IPS DF 6.9 (cell line): ENCODE measurements at regions not wholly inside any gene's neighbourhood (a gene's known extent, or its start where the extent isn't known, plus 50 kb on each side); places are given as distances from the start of the nearest gene placed in this dataset.
"Not testable (repeated sequence)": the region's sequence is repeated elsewhere in the genome, so short reads cannot be mapped to it uniquely, and the experiment has no call there.

Source experiments
- DNase-seq: peaks from one replicate; pipeline ENCODE4 v3.0.0-alpha.2; 2013; ENCODE audit warnings: low read depth, low spot score
- H3K27ac ChIP-seq: one replicate; pipeline ENCODE4 v1.5.1; 2013; ENCODE audit warnings: low read length, control low read depth
- H3K27me3 ChIP-seq: 2 replicates; pipeline ENCODE4 v1.6.1; 2013; ENCODE audit warnings: mild to moderate bottlenecking, low read length; ENCODE audit not compliant: control insufficient read depth, insufficient read depth
- H3K36me3 ChIP-seq: 2 replicates; pipeline ENCODE4 v1.6.1; 2013; ENCODE audit warnings: low read length; ENCODE audit not compliant: control insufficient read depth, insufficient read depth
- H3K4me1 ChIP-seq: 2 replicates; pipeline ENCODE4 v1.6.1; 2013; ENCODE audit warnings: low read length; ENCODE audit not compliant: control insufficient read depth, insufficient read depth
- H3K4me3 ChIP-seq: 2 replicates; pipeline ENCODE4 v1.5.1; 2013; ENCODE audit warnings: mild to moderate bottlenecking, low read length
- H3K9me3 ChIP-seq: 2 replicates; pipeline ENCODE4 v1.6.1; 2013; ENCODE audit warnings: low read length, inconsistent platforms; ENCODE audit not compliant: control insufficient read depth, insufficient read depth
- WGBS: extraction: QIAGEN DNeasy Blood & Tissue Kit; methylation state at CpG from one replicate; pipeline ENCODE4 v1.1.7; 2013; ENCODE audit warnings: mixed read lengths, missing lambda C conversion rate; ENCODE audit not compliant: insufficient read length, insufficient coverage; 5-methylcytosine and 5-hydroxymethylcytosine counted together

- H3K36me3 ChIP-seq, DNase-seq, H3K4me1 ChIP-seq, H3K27ac ChIP-seq, H3K27me3 ChIP-seq, H3K9me3 ChIP-seq: not testable (repeated sequence)
- H3K4me3 ChIP-seq = peak overlapping the region; percentile 60; the same call in 1 of the 2 replicates
- WGBS = no CpG with 5 or more reads among the region's 22 CpGs
These were observed 95.6 kb downstream of the GPX5 start for GRCh38 chr6:28621268-28621667.

GRCh38 chr6:28623242-28623641, 97.6 kb downstream of the GPX5 start:
- not testable (repeated sequence) for DNase-seq, H3K4me1 ChIP-seq, H3K27ac ChIP-seq, H3K9me3 ChIP-seq, H3K4me3 ChIP-seq, H3K27me3 ChIP-seq, H3K36me3 ChIP-seq
- no CpG with 5 or more reads among the region's 3 CpGs for WGBS

GRCh38 chr6:28626386-28626785, 100.7 kb downstream of the GPX5 start:
- no CpG with 5 or more reads among the region's 2 CpGs for WGBS
- H3K27me3 ChIP-seq, H3K4me3 ChIP-seq, H3K4me1 ChIP-seq, H3K27ac ChIP-seq, H3K36me3 ChIP-seq, H3K9me3 ChIP-seq, DNase-seq: not testable (repeated sequence)

- no peak overlapping the region for H3K27ac ChIP-seq
- H3K4me1 ChIP-seq = no peaks in the 10 kb centered on the region
- no CpG with 5 or more reads among the region's 5 CpGs for WGBS
- no peaks in the 10 kb centered on the region for H3K9me3 ChIP-seq
- DNase-seq = no peak
- no peak overlapping the region for H3K4me3 ChIP-seq
- no peaks in the 10 kb centered on the region for H3K36me3 ChIP-seq
- peaks cover 3% of the 10 kb centered on the region for H3K27me3 ChIP-seq
These were observed 106.7 kb downstream of the GPX5 start for GRCh38 chr6:28632326-28632851.

- no CpG with 5 or more reads among the region's 28 CpGs for WGBS
- no peak for DNase-seq
- Histone ChIP-seq H3K4me1 (no peaks in the 10 kb centered on the region), H3K27ac (no peak overlapping the region), H3K36me3 (no peaks in the 10 kb centered on the region), H3K27me3 (peaks cover 3% of the 10 kb centered on the region), H3K9me3 (no peaks in the 10 kb centered on the region), H3K4me3 (0 out of 2 replicates have a peak overlapping the region, but pooled peaks have one; percentile 12)
These were observed 107.9 kb downstream of the GPX5 start for GRCh38 chr6:28633445-28634215.

- Histone ChIP-seq H3K27me3 (peaks cover 3% of the 10 kb centered on the region), H3K4me1 (no peaks in the 10 kb centered on the region), H3K27ac (no peak overlapping the region), H3K36me3 (no peaks in the 10 kb centered on the region), H3K9me3 (no peaks in the 10 kb centered on the region), H3K4me3 (peak overlapping the region; percentile 76; the same call in 1 of the 2 replicates)
- WGBS = no CpG with 5 or more reads among the region's 4 CpGs
- no peak for DNase-seq
These were observed 108.7 kb downstream of the GPX5 start for GRCh38 chr6:28634411-28634760.

GRCh38 chr6:28634761-28635546, 109.3 kb downstream of the GPX5 start:
- Histone ChIP-seq H3K27me3 (peaks cover 3% of the 10 kb centered on the region), H3K4me1 (no peaks in the 10 kb centered on the region), H3K36me3 (no peaks in the 10 kb centered on the region), H3K4me3 (peak overlapping the region; percentile 76; the same call in 1 of the 2 replicates), H3K9me3 (no peaks in the 10 kb centered on the region), H3K27ac (no peak overlapping the region)
- WGBS = no CpG with 5 or more reads among the region's 48 CpGs
- no peak for DNase-seq

- Histone ChIP-seq H3K4me3 (peak overlapping the region; percentile 76; the same call in 1 of the 2 replicates), H3K27ac (no peak overlapping the region), H3K36me3 (no peaks in the 10 kb centered on the region), H3K4me1 (no peaks in the 10 kb centered on the region), H3K9me3 (no peaks in the 10 kb centered on the region), H3K27me3 (peaks cover 3% of the 10 kb centered on the region)
- WGBS = no CpG with 5 or more reads among the region's 20 CpGs
- DNase-seq = no peak
These were observed 110.0 kb downstream of the GPX5 start for GRCh38 chr6:28635547-28636158.

- Histone ChIP-seq H3K4me3 (no peak overlapping the region), H3K9me3 (no peaks in the 10 kb centered on the region), H3K4me1 (no peaks in the 10 kb centered on the region), H3K27ac (no peak overlapping the region), H3K27me3 (peaks cover 3% of the 10 kb centered on the region), H3K36me3 (no peaks in the 10 kb centered on the region)
- DNase-seq = no peak
- no CpG with 5 or more reads among the region's 21 CpGs for WGBS
These were observed 113.2 kb downstream of the GPX5 start for GRCh38 chr6:28638787-28639430.
